GM23338 (cell line): ENCODE measurements at regions not wholly inside any gene's neighbourhood (a gene's known extent, or its start where the extent isn't known, plus 50 kb on each side); places are given as distances from the start of the nearest gene placed in this dataset.

ENCODE experiments used
- CTCF ChIP-seq, 2 experiments: fragments of 200-600 bp in 1 of 2; sonication (generic) in 1 of 2; conservative IDR thresholded peaks; 2 replicates each; pipeline versions ENCODE4 v1.5.1 to v1.6.1; 2016 to 2017; ENCODE audit warnings: antibody characterized with exemption in 2 of 2, low read depth in 2 of 2, mild to moderate bottlenecking in 2 of 2, moderate library complexity in 1 of 2
- EZH2 ChIP-seq: fragments of 200-600 bp; sonication (generic); IDR thresholded peaks from one replicate; pipeline ENCODE4 v1.8.0; 2017; ENCODE audit warnings: antibody characterized with exemption, mild to moderate bottlenecking, low read depth; ENCODE audit not compliant: unreplicated experiment
- POLR2AphosphoS5 ChIP-seq: IDR thresholded peaks from 2 replicates; pipeline ENCODE4 v1.6.1; 2016; ENCODE audit warnings: antibody characterized with exemption, low read depth
- REST ChIP-seq: IDR thresholded peaks from one replicate; pipeline ENCODE4 v1.6.1; 2018; ENCODE audit warnings: antibody characterized with exemption; ENCODE audit not compliant: unreplicated experiment

DNA sequence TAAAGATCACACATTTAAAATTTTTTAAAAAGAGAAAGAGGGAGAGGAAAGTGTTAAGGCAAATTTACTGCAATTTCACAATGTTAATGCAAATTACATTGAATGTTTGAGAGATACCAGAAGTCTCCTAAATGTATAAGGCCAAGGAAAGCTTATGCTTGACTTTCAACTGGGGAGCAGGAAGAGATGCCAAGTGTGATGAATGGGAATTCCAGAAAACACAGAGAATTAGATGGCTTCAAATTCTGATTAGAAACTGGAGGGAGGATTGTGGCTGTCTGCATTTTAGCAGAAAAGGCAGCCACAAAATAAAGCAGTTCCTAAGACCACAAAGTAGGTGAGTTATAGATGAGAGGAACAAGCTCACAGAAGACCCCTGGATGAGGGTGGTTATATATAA, 328.3 kb upstream of the CITED2 start:
- TF ChIP-seq REST (no peak), CTCF (conservative IDR thresholded peaks at IDR 0.05; ENCODE audit: low read depth in 2 of 2) (no peak), EZH2 (no peak), POLR2AphosphoS5 (no peak)
